Hepatocyte (in vitro differentiated cells): ENCODE measurements at regions not wholly inside any gene's neighbourhood (a gene's known extent, or its start where the extent isn't known, plus 50 kb on each side); places are given as distances from the start of the nearest gene placed in this dataset.

Source experiments
- DNase-seq: peaks from one replicate; pipeline ENCODE4 v3.0.0-alpha.2; 2016; ENCODE audit warnings: low spot score
- H2AFZ ChIP-seq: fragments of 200-600 bp; sonication (generic); 2 replicates; pipeline ENCODE4 v1.6.0; 2016; ENCODE audit warnings: antibody characterized with exemption, mild to moderate bottlenecking
- H3K27ac ChIP-seq: fragments of 200-600 bp; sonication (generic); 2 replicates; pipeline ENCODE4 v1.5.1; 2016; ENCODE audit warnings: mild to moderate bottlenecking
- H3K27me3 ChIP-seq: fragments of 200-600 bp; sonication (generic); 2 replicates; pipeline ENCODE4 v1.6.1; 2016
- H3K36me3 ChIP-seq: fragments of 200-600 bp; sonication (generic); replicated peaks from 2 replicates; pipeline ENCODE4 v1.5.1; 2016; ENCODE audit warnings: low read depth; ENCODE audit not compliant: insufficient read depth
- H3K4me1 ChIP-seq: fragments of 200-600 bp; sonication (generic); 2 replicates; pipeline ENCODE4 v1.5.1; 2016; ENCODE audit warnings: mild to moderate bottlenecking, moderate library complexity; ENCODE audit not compliant: insufficient read depth
- H3K4me2 ChIP-seq: fragments of 200-600 bp; sonication (generic); 2 replicates; pipeline ENCODE4 v1.6.0; 2016
- H3K4me3 ChIP-seq: fragments of 200-600 bp; sonication (generic); 2 replicates; pipeline ENCODE4 v1.5.1; 2016; ENCODE audit warnings: mild to moderate bottlenecking
- H3K79me2 ChIP-seq: fragments of 200-600 bp; sonication (generic); 2 replicates; pipeline ENCODE4 v1.6.0; 2017; ENCODE audit warnings: mild to moderate bottlenecking
- H3K9me2 ChIP-seq: fragments of 200-600 bp; sonication (generic); replicated peaks from 2 replicates; pipeline ENCODE4 v1.6.0; 2017; ENCODE audit warnings: mild to moderate bottlenecking; ENCODE audit not compliant: insufficient read depth
- H3K9me3 ChIP-seq: fragments of 200-600 bp; sonication (generic); 2 replicates; pipeline ENCODE4 v1.5.1; 2016; ENCODE audit warnings: low read depth, mild to moderate bottlenecking
- H4K20me1 ChIP-seq: fragments of 200-600 bp; sonication (generic); 2 replicates; pipeline ENCODE4 v1.6.0; 2016; ENCODE audit warnings: mild to moderate bottlenecking; ENCODE audit not compliant: insufficient read depth, poor library complexity, severe bottlenecking
- CTCF ChIP-seq: fragments of 200-600 bp; sonication (generic); IDR thresholded peaks from 2 replicates; pipeline ENCODE4 v1.5.1; 2016; ENCODE audit warnings: antibody characterized with exemption, mild to moderate bottlenecking; ENCODE audit not compliant: poor library complexity
- EZH2 ChIP-seq: fragments of 200-600 bp; sonication (generic); IDR thresholded peaks from 2 replicates; pipeline ENCODE4 v1.6.1; 2016; ENCODE audit warnings: antibody characterized with exemption, mild to moderate bottlenecking, borderline replicate concordance
- EZH2phosphoT487 ChIP-seq: fragments of 200-600 bp; sonication (generic); IDR thresholded peaks from one replicate; pipeline ENCODE4 v1.6.1; 2018; ENCODE audit warnings: antibody characterized with exemption, mild to moderate bottlenecking, low read depth, moderate library complexity; ENCODE audit not compliant: unreplicated experiment, severe bottlenecking
- WGBS: methylation state at CpG from one replicate; pipeline ENCODE4 v1.1.6; 2016; ENCODE audit warnings: low lambda C conversion rate; ENCODE audit errors: missing lambda C conversion rate; 5-methylcytosine and 5-hydroxymethylcytosine counted together

- H3K4me2 ChIP-seq = no peak overlapping the region
- H3K27me3 ChIP-seq = no peaks in the 10 kb centered on the region
- no peaks in the 10 kb centered on the region for H3K79me2 ChIP-seq
- 86% methylated on average over 3 of the region's 3 CpGs for WGBS
- no peaks in the 10 kb centered on the region for H3K36me3 ChIP-seq
- no peak overlapping the region for H2AFZ ChIP-seq
- TF ChIP-seq EZH2phosphoT487 (no peak), CTCF (no peak), EZH2 (no peak)
- no peaks in the 10 kb centered on the region for H3K4me1 ChIP-seq
- no peak overlapping the region for H3K27ac ChIP-seq
- no peaks in the 10 kb centered on the region for H3K9me3 ChIP-seq
- no peak overlapping the region for H3K4me3 ChIP-seq
- no peak for DNase-seq
- H4K20me1 ChIP-seq = no peaks in the 10 kb centered on the region
- no peaks in the 10 kb centered on the region for H3K9me2 ChIP-seq
These were observed 263.2 kb downstream of the BCOR start for GRCh38 chrX:39834600-39834999.

DNA sequence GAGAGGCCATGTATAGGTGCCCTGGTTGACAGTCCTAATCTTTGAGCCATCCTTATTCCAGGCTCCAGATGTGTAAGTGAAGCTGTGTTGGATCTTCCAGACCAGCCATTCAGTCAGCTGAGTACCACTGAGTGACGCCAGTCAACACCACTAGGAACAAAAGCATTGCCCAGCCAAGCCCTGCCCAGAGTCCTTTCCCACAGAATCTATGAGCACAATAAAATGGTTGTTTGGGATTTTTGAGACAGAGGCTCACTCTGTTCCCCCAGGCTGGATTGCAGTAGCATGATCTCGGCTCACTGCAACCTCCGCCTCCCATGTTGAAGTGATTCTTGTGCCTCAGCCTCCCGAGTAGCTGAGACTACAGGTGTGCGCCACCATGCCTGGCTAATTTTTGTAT lies 262.5 kb downstream of the BCOR start:
- no peak overlapping the region for H2AFZ ChIP-seq
- no peaks in the 10 kb centered on the region for H3K4me1 ChIP-seq
- no peak overlapping the region for H3K4me2 ChIP-seq
- no peaks in the 10 kb centered on the region for H4K20me1 ChIP-seq
- TF ChIP-seq EZH2 (no peak), CTCF (no peak), EZH2phosphoT487 (no peak)
- H3K27ac ChIP-seq = no peak overlapping the region
- no peaks in the 10 kb centered on the region for H3K36me3 ChIP-seq
- 99% methylated on average over 5 of the region's 5 CpGs for WGBS
- H3K9me2 ChIP-seq = no peaks in the 10 kb centered on the region
- no peak for DNase-seq
- no peaks in the 10 kb centered on the region for H3K9me3 ChIP-seq
- H3K27me3 ChIP-seq = no peaks in the 10 kb centered on the region
- H3K4me3 ChIP-seq = no peak overlapping the region
- H3K79me2 ChIP-seq = no peaks in the 10 kb centered on the region

DNA sequence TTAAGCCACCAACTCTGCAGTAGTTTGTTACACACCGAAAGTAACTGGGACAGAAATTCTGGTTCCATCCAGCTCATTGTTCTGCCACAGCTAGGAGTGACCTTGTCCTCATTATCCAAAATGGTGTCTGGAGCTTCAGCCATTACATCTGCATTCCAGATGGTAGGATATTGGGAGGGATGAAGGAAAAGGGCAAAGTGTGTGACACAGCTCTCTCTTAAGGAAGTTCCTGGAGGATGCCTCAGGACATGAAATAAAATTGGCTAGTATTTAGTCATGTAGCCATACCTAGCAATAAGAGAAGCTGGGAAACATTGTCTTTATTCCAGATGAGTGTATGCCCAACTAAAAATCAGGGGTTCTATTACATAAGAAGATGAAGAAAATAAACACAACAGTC lies 262.0 kb downstream of the BCOR start:
- Histone ChIP-seq H3K79me2 (no peaks in the 10 kb centered on the region), H3K9me2 (no peaks in the 10 kb centered on the region), H3K27ac (no peak overlapping the region), H3K4me1 (no peaks in the 10 kb centered on the region), H4K20me1 (no peaks in the 10 kb centered on the region), H3K4me2 (no peak overlapping the region), H2AFZ (no peak overlapping the region), H3K9me3 (no peaks in the 10 kb centered on the region), H3K4me3 (no peak overlapping the region), H3K36me3 (no peaks in the 10 kb centered on the region), H3K27me3 (no peaks in the 10 kb centered on the region)
- TF ChIP-seq EZH2phosphoT487 = no peak
- TF ChIP-seq CTCF = no peak
- TF ChIP-seq EZH2 = no peak
- WGBS = 100% methylated on average over 1 of the region's 1 CpG
- no peak for DNase-seq

- TF ChIP-seq CTCF (no peak), EZH2phosphoT487 (no peak), EZH2 (no peak)
- 73% methylated on average over 8 of the region's 8 CpGs for WGBS
- Histone ChIP-seq H3K27me3 (no peaks in the 10 kb centered on the region), H3K4me2 (no peak overlapping the region), H3K9me3 (no peaks in the 10 kb centered on the region), H2AFZ (no peak overlapping the region), H3K36me3 (no peaks in the 10 kb centered on the region), H3K9me2 (no peaks in the 10 kb centered on the region), H3K4me1 (no peaks in the 10 kb centered on the region), H3K27ac (no peak overlapping the region), H3K4me3 (no peak overlapping the region), H4K20me1 (no peaks in the 10 kb centered on the region), H3K79me2 (no peaks in the 10 kb centered on the region)
- no peak for DNase-seq
These were observed 260.8 kb downstream of the BCOR start for GRCh38 chrX:39836802-39837420.
